ENCODE measurements at regions not wholly inside any gene's neighbourhood (a gene's known extent, or its start where the extent isn't known, plus 50 kb on each side); places are given as distances from the start of the nearest gene placed in this dataset.
"Not testable (repeated sequence)": the region's sequence is repeated elsewhere in the genome, so short reads cannot be mapped to it uniquely, and the experiment has no call there.

GRCh38 chr14:86779416-86779815 is 1213.6 kb downstream of the GALC start:
- ChIA-PET POLR2A (no interaction called here), CTCF (no interaction called here)
- ATAC-seq: no peak
- DNase-seq (ENCODE audit: low read depth, low spot score): no peak
- H3K9me3 ChIP-seq (ENCODE audit: control insufficient read depth, insufficient read depth, low read depth, low read length): no peaks in the 10 kb centered on the region
- no peaks in the 10 kb centered on the region for H3K36me3 ChIP-seq (ENCODE audit: control insufficient read depth, insufficient read depth, low read length)
- no peak overlapping the region for H3K27ac ChIP-seq (ENCODE audit: low read length)
- H3K4me1 ChIP-seq (ENCODE audit: control insufficient read depth, insufficient read depth, low read length): no peaks in the 10 kb centered on the region
- no peaks in the 10 kb centered on the region for H3K27me3 ChIP-seq (ENCODE audit: control insufficient read depth, insufficient read depth, low read length)
- BruUV-seq (replicated peaks): no TSS peak
- no peak for TF ChIP-seq SIN3A (IDR thresholded peaks at IDR 0.05; ENCODE audit: borderline replicate concordance, insufficient read depth, low read depth, low read length)
- TF ChIP-seq CTCF (IDR thresholded peaks at IDR 0.05): no peak
- no peak for TF ChIP-seq POLR2AphosphoS5 (IDR thresholded peaks at IDR 0.05; ENCODE audit: low read depth, low read length)
- TF ChIP-seq, protein P1, sequence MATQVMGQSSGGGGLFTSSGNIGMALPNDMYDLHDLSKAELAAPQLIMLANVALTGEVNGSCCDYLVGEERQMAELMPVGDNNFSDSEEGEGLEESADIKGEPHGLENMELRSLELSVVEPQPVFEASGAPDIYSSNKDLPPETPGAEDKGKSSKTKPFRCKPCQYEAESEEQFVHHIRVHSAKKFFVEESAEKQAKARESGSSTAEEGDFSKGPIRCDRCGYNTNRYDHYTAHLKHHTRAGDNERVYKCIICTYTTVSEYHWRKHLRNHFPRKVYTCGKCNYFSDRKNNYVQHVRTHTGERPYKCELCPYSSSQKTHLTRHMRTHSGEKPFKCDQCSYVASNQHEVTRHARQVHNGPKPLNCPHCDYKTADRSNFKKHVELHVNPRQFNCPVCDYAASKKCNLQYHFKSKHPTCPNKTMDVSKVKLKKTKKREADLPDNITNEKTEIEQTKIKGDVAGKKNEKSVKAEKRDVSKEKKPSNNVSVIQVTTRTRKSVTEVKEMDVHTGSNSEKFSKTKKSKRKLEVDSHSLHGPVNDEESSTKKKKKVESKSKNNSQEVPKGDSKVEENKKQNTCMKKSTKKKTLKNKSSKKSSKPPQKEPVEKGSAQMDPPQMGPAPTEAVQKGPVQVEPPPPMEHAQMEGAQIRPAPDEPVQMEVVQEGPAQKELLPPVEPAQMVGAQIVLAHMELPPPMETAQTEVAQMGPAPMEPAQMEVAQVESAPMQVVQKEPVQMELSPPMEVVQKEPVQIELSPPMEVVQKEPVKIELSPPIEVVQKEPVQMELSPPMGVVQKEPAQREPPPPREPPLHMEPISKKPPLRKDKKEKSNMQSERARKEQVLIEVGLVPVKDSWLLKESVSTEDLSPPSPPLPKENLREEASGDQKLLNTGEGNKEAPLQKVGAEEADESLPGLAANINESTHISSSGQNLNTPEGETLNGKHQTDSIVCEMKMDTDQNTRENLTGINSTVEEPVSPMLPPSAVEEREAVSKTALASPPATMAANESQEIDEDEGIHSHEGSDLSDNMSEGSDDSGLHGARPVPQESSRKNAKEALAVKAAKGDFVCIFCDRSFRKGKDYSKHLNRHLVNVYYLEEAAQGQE (IDR thresholded peaks at IDR 0.05; ENCODE audit: insufficient read depth in 1 of 2, low read depth in 2 of 2, low read length in 1 of 2): no peak
- no peak for TF ChIP-seq TCF7L2 (IDR thresholded peaks at IDR 0.05; ENCODE audit: low read depth, low read length)
- no peak overlapping the region for H3K4me3 ChIP-seq (ENCODE audit: low read depth in 2 of 2, low read length in 2 of 2)
- intact Hi-C loops (cut with micrococcal nuclease; ENCODE audit: unreplicated experiment) (no loop called here), in situ Hi-C loops (cut with HindIII; ENCODE audit: low pct_unique_long_range_greater_than_20kb, low sequenced_read_pairs) (no loop called here)

DNA sequence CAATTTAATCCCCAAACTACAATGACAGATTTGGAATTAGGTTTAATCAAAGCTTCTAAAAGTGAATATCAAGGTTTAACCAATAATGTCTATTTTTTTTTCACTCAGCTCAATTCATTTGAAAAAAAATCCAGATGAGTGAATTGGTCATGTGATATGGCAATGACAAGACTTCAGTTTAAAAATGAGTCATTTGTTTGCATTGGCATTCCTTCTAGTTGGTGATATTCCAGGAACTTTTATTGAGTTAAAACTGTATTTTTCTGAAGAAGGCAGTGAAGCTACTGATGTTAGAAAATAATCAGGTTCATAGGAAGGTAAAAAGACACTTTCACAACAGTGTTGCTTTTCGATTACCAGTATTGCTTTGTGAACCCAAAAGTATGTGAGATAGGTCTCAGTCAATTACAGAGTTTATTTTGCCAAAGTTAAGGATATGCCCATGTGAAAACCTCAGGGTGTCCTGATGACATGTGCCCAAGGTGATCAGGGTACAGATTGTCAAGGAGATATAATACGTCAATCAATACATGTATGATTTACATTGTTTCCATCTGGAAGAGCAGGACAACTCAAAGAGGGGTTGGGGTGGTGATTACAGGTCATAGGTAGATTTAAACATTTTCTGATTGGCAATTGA is 1214.9 kb downstream of the GALC start:
- in situ Hi-C loops (cut with HindIII; ENCODE audit: low pct_unique_long_range_greater_than_20kb, low sequenced_read_pairs): no loop called here
- no peak for DNase-seq (ENCODE audit: low read depth, low spot score)
- Histone ChIP-seq H3K9me3 (ENCODE audit: control insufficient read depth, insufficient read depth, low read depth, low read length) (no peaks in the 10 kb centered on the region), H3K27me3 (ENCODE audit: control insufficient read depth, insufficient read depth, low read length) (no peaks in the 10 kb centered on the region), H3K4me1 (ENCODE audit: control insufficient read depth, insufficient read depth, low read length) (no peaks in the 10 kb centered on the region), H3K27ac (ENCODE audit: low read length) (no peak overlapping the region), H3K36me3 (ENCODE audit: control insufficient read depth, insufficient read depth, low read length) (no peaks in the 10 kb centered on the region), H3K4me3 (ENCODE audit: low read depth in 2 of 2, low read length in 2 of 2) (no peak overlapping the region)
- BruUV-seq (replicated peaks): no TSS peak
- POLR2A ChIA-PET: no interaction called here
- intact Hi-C loops (cut with micrococcal nuclease; ENCODE audit: unreplicated experiment): no loop called here
- TF ChIP-seq SIN3A (IDR thresholded peaks at IDR 0.05; ENCODE audit: borderline replicate concordance, insufficient read depth, low read depth, low read length): no peak
- TF ChIP-seq TCF7L2 (IDR thresholded peaks at IDR 0.05; ENCODE audit: low read depth, low read length): no peak
- no peak for TF ChIP-seq POLR2AphosphoS5 (IDR thresholded peaks at IDR 0.05; ENCODE audit: low read depth, low read length)
- TF ChIP-seq CTCF (IDR thresholded peaks at IDR 0.05): no peak
- TF ChIP-seq, protein P1 (IDR thresholded peaks at IDR 0.05; ENCODE audit: insufficient read depth in 1 of 2, low read depth in 2 of 2, low read length in 1 of 2): no peak
- CTCF ChIA-PET: no interaction called here
- ATAC-seq: no peak

DNA sequence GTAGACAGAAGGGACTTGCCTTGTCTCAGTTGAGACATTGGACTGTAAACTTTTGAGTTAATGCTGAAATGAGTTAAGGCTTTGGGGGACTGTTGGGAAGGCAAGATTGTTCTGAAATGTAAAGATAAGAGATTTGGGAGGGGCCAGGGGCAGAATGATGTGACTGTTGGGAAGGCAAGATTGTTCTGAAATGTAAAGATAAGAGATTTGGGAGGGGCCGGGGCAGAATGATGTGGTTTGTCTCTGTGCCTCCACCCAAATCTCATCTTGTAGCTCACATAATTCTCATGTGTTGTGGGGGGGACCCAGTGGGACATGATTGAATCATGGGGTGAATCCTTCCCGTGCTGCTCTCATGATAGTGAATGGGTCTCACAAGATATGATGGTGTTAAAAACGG is 1217.1 kb downstream of the GALC start:
- H3K9me3 ChIP-seq (ENCODE audit: control insufficient read depth, insufficient read depth, low read depth, low read length); intact Hi-C loops (cut with micrococcal nuclease; ENCODE audit: unreplicated experiment); DNase-seq (ENCODE audit: low read depth, low spot score); H3K27ac ChIP-seq (ENCODE audit: low read length); in situ Hi-C loops (cut with HindIII; ENCODE audit: low pct_unique_long_range_greater_than_20kb, low sequenced_read_pairs); CTCF ChIA-PET; POLR2A ChIA-PET; H3K27me3 ChIP-seq (ENCODE audit: control insufficient read depth, insufficient read depth, low read length); H3K4me1 ChIP-seq (ENCODE audit: control insufficient read depth, insufficient read depth, low read length); BruUV-seq (replicated peaks); H3K4me3 ChIP-seq (ENCODE audit: low read depth in 2 of 2, low read length in 2 of 2); H3K36me3 ChIP-seq (ENCODE audit: control insufficient read depth, insufficient read depth, low read length); ATAC-seq: not testable (repeated sequence)

Measured in Panc1 (cell line).